Ascending aorta (tissue), 2 donors: ENCODE measurements at regions not wholly inside any gene's neighbourhood (a gene's known extent, or its start where the extent isn't known, plus 50 kb on each side); places are given as distances from the start of the nearest gene placed in this dataset.
A peak's percentile ranks its signal among the peaks of the same experiment; 100 is the strongest.

ENCODE experiments used
- DNase-seq, 2 donors: peaks; one replicate each; pipeline ENCODE4 v3.0.0-alpha.2; 2019; ENCODE audit warnings: low spot score in 2 of 2
- H3K27ac ChIP-seq, 2 donors: fragments of 200-600 bp; sonication (generic); one replicate each; pipeline ENCODE4 v1.5.1; 2016 to 2017; ENCODE audit warnings: mild to moderate bottlenecking in 1 of 2
- H3K27me3 ChIP-seq: fragments of 200-600 bp; sonication (generic); one replicate; pipeline ENCODE4 v1.5.1; 2017
- H3K36me3 ChIP-seq, 2 donors: fragments of 200-600 bp; sonication (generic); one replicate each; pipeline ENCODE4 v1.5.1; 2016
- H3K4me1 ChIP-seq, 2 donors: fragments of 200-600 bp; sonication (generic); one replicate each; pipeline ENCODE4 v1.5.1; 2016 to 2017; ENCODE audit warnings: mild to moderate bottlenecking in 1 of 2
- H3K4me3 ChIP-seq, 2 donors: fragments of 200-600 bp; sonication (generic); one replicate each; pipeline ENCODE4 v1.5.1; 2016 to 2017; ENCODE audit warnings: mild to moderate bottlenecking in 1 of 2
- H3K9me3 ChIP-seq, 2 donors: fragments of 200-600 bp; sonication (generic); one replicate each; pipeline ENCODE4 v1.5.1; 2016
- CTCF ChIP-seq, 3 experiments: fragments of 200-600 bp in 2 of 3; fragments of 450-650 bp in 1 of 3; sonication (generic) in 2 of 3; IDR thresholded peaks; one replicate each; pipeline ENCODE4 v1.5.1; 2016 to 2019; ENCODE audit warnings: antibody characterized with exemption in 3 of 3, mild to moderate bottlenecking in 1 of 3, moderate library complexity in 1 of 3
- intact Hi-C: fragments of 100-400 bp; cut with DNase I; formaldehyde crosslinking; loops from one replicate; pipeline ENCODE4 v1.15.1; 2023

DNA sequence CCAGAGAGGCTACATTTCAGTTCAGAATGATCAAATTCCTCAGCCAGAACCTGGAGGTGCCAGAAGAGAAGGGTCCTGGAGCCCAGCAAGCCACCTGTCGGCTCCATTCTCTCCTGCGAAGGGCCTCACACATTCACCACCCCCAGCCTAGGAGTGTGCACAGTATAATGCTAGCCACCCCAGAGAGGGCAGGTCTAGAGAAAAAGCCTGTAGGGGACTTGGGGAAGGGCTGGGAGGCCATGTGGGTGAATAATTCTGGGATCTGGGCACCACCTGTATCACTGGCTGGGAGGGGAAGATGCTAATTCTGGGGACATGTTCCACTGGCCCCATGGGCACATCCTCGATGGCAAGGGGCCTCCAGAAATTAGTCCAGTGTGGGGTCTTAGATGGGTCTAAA, 127.6 kb upstream of the HNMT start:
- intact Hi-C loops: loop anchor here (5.0 kb wide), 2 partner anchors 904 to 1924 kb away; no protein-coding TSS in a partner anchor
- TF ChIP-seq CTCF (IDR thresholded peaks at IDR 0.05): no peak
- H3K27ac ChIP-seq: no peak overlapping the region
- H3K36me3 ChIP-seq: no peaks in the 10 kb centered on the region
- H3K9me3 ChIP-seq: no peaks in the 10 kb centered on the region
- H3K4me1 ChIP-seq: no peaks in the 10 kb centered on the region
- DNase-seq: no peak
- H3K4me3 ChIP-seq: no peak overlapping the region
- H3K27me3 ChIP-seq: no peaks in the 10 kb centered on the region

- Histone ChIP-seq H3K9me3 (no peaks in the 10 kb centered on the region), H3K4me3 (no peak overlapping the region), H3K4me1 (no peaks in the 10 kb centered on the region), H3K36me3 (no peaks in the 10 kb centered on the region), H3K27me3 (no peaks in the 10 kb centered on the region), H3K27ac (no peak overlapping the region)
- no peak for DNase-seq
- TF ChIP-seq CTCF (IDR thresholded peaks at IDR 0.05): no peak
- intact Hi-C loops: loop anchor here (2.0 to 5.0 kb wide), 3 partner anchors 906 to 1926 kb away; no protein-coding TSS in a partner anchor
These were observed 126.4 kb upstream of the HNMT start for GRCh38 chr2:137837830-137838229.

GRCh38 chr2:137838255-137839092, 125.8 kb upstream of the HNMT start:
- H3K27me3 ChIP-seq: no peaks in the 10 kb centered on the region
- H3K27ac ChIP-seq: no peak overlapping the region
- no peak for DNase-seq
- peak; percentile 32 to 71 (median 48) for TF ChIP-seq CTCF (IDR thresholded peaks at IDR 0.05)
- no peak overlapping the region for H3K4me3 ChIP-seq
- intact Hi-C loops: loop anchor here (2.0 to 5.0 kb wide), 3 partner anchors 906 to 1926 kb away; no protein-coding TSS in a partner anchor
- no peaks in the 10 kb centered on the region for H3K36me3 ChIP-seq
- H3K9me3 ChIP-seq: no peaks in the 10 kb centered on the region
- H3K4me1 ChIP-seq: no peaks in the 10 kb centered on the region

- no peak for TF ChIP-seq CTCF (IDR thresholded peaks at IDR 0.05)
- Histone ChIP-seq H3K4me1 (no peaks in the 10 kb centered on the region), H3K9me3 (no peaks in the 10 kb centered on the region), H3K36me3 (no peaks in the 10 kb centered on the region), H3K27ac (no peak overlapping the region), H3K4me3 (no peak overlapping the region), H3K27me3 (no peaks in the 10 kb centered on the region)
- intact Hi-C loops: no loop called here
- no peak for DNase-seq
These were observed 121.8 kb upstream of the HNMT start for GRCh38 chr2:137842430-137842829.

- no peak for DNase-seq
- intact Hi-C loops: no loop called here
- H3K36me3 ChIP-seq: no peaks in the 10 kb centered on the region
- H3K4me1 ChIP-seq: no peaks in the 10 kb centered on the region
- H3K27me3 ChIP-seq: no peaks in the 10 kb centered on the region
- H3K9me3 ChIP-seq: no peaks in the 10 kb centered on the region
- TF ChIP-seq CTCF (IDR thresholded peaks at IDR 0.05): no peak
- H3K27ac ChIP-seq: no peak overlapping the region
- no peak overlapping the region for H3K4me3 ChIP-seq
These were observed 121.3 kb upstream of the HNMT start for GRCh38 chr2:137842952-137843351.
